ENCODE measurements at regions not wholly inside any gene's neighbourhood (a gene's known extent, or its start where the extent isn't known, plus 50 kb on each side); places are given as distances from the start of the nearest gene placed in this dataset.

DNA sequence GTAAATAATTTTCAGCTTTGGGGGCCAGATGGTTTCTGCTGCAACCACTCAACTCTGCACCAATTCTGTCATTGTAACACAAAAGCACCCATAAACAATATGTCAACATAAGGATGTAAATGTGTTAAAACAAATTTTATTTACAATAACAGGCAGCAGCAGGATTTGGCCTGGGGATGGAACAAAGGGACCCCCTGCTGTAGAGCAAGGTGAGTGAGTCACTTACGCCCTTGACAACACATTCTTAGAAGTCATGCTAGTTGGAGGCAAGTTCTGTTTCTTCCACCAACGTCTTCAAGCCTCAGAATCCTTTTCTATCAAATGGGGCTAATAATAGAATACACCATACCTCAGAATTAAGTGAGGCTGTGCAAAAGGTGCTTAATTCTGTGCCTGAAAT is 610.2 kb upstream of the SYT4 start:
- TF ChIP-seq, protein P1, sequence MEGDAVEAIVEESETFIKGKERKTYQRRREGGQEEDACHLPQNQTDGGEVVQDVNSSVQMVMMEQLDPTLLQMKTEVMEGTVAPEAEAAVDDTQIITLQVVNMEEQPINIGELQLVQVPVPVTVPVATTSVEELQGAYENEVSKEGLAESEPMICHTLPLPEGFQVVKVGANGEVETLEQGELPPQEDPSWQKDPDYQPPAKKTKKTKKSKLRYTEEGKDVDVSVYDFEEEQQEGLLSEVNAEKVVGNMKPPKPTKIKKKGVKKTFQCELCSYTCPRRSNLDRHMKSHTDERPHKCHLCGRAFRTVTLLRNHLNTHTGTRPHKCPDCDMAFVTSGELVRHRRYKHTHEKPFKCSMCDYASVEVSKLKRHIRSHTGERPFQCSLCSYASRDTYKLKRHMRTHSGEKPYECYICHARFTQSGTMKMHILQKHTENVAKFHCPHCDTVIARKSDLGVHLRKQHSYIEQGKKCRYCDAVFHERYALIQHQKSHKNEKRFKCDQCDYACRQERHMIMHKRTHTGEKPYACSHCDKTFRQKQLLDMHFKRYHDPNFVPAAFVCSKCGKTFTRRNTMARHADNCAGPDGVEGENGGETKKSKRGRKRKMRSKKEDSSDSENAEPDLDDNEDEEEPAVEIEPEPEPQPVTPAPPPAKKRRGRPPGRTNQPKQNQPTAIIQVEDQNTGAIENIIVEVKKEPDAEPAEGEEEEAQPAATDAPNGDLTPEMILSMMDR (IDR thresholded peaks at IDR 0.05) = no peak
- no peak for TF ChIP-seq POLR2AphosphoS5 (IDR thresholded peaks at IDR 0.05)
- no peak for TF ChIP-seq EP300 (IDR thresholded peaks at IDR 0.05)
- TF ChIP-seq POLR2A (IDR thresholded peaks at IDR 0.05) = no peak

All from suprapubic skin (tissue), 4 donors.